GM12872 (cell line): ENCODE measurements at regions not wholly inside any gene's neighbourhood (a gene's known extent, or its start where the extent isn't known, plus 50 kb on each side); places are given as distances from the start of the nearest gene placed in this dataset.

Experiments
- CTCF ChIP-seq: IDR thresholded peaks from 3 replicates; pipeline ENCODE4 v1.5.1; 2011; ENCODE audit warnings: low read depth, mild to moderate bottlenecking, low read length, moderate library complexity; ENCODE audit not compliant: insufficient read depth

DNA sequence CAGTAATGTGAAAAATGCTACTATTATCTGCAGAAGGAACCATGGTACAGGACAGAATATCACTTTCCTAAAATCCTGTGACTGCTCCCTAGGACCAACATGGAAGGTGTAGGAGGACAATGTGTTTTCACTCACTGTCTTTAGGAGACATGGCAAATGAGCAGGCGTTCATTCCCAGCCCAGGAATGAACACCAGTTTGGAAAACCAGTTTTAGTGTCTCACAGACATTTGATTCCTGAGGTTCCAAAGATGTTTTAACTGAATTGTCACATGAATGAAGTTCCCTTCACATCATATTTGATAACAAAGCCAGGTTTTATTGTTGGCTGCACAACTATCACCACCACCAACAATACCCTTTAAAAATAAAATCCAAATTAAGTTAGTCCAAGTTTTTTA, 178.2 kb downstream of the ENC1 start:
- TF ChIP-seq CTCF: no peak

- TF ChIP-seq CTCF: no peak
Observed at GRCh38 chr5:74461251-74461650, 179.3 kb downstream of the ENC1 start.

- TF ChIP-seq CTCF: no peak
Observed at GRCh38 chr5:74460694-74461093, 179.8 kb downstream of the ENC1 start.

GRCh38 chr5:74459984-74460383, 180.5 kb downstream of the ENC1 start:
- no peak for TF ChIP-seq CTCF

DNA sequence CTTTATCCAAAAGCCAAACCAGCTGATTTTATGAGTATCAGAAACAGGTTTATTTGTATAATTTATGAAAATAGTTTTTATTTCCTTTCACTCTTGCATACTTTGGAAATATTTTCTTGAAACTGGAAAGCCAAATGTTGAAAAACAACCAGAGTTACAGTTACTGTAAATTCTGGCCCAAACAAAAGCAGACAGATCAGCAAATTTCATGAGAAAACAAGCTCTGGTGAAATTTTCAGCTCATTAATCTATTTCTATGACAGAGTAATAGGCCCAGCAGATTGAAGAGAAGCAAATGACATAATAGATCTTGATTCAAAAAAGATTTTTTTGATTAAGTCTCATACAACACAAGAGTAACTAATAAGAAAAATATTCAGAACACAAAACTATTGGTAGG, 182.7 kb downstream of the ENC1 start:
- no peak for TF ChIP-seq CTCF

GRCh38 chr5:74454263-74455030, 186.1 kb downstream of the ENC1 start:
- no peak for TF ChIP-seq CTCF

DNA sequence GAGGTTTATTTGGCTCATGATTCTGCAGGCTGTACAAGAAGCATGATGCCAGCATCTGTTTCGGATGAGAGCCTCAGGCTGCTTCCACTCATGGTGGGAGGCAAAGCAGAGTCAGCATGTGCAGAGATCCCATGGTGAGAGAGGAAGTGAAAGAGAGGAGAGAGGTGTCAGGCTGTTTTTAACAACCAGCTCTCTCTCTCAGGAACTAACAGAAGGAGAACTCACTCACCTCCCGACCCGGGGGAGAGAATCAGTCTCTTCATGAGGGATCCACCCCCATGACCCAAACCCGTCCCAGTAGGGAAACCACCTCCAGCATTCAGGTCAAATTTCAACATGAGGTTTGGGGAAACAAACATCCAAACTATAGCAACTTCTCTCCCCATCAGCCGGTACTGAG, 187.7 kb downstream of the ENC1 start:
- TF ChIP-seq CTCF: no peak

DNA sequence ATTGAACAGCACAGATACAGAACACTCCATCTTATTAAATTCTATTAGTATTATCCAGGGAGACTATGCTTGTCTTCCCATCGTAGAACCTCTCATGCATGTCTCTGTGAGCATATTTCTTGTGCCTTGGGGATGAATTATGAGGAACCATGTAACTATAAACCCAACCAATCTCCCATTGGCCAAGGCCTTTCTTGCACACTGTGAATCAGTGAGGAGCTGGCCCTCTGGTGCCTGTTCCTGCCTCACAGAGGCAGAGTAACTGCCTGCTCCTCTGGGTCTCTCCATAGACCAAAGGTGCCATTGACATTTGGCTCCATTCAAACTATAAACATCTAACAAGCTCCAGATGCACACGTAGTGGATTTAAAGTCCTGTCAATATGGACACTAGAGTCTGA, 190.4 kb downstream of the ENC1 start:
- no peak for TF ChIP-seq CTCF
